WTC11 (cell line): ENCODE measurements at regions not wholly inside any gene's neighbourhood (a gene's known extent, or its start where the extent isn't known, plus 50 kb on each side); places are given as distances from the start of the nearest gene placed in this dataset.

Experiments used
- ATAC-seq: fragments of 200-7000 bp; cut with Tn5 transposase; 2 replicates; pipeline ENCODE4 v1.10.0; 2021; ENCODE audit warnings: mild to moderate bottlenecking, moderate library complexity
- CTCF ChIA-PET: fragments of 300-600 bp; sonication (Branson Sonifier 250); formaldehyde crosslinking; loops from one replicate; lab custom pipeline; 2021; ENCODE audit warnings: antibody characterized with exemption; lab: Charles Lee
- POLR2A ChIA-PET: fragments of 350-600 bp; sonication (Branson Sonifier 250); formaldehyde crosslinking; loops from one replicate; lab custom pipeline; 2021; ENCODE audit warnings: antibody characterized with exemption; lab: Charles Lee
- DNase-seq: peaks from one replicate; pipeline ENCODE4 v3.0.0; 2021; ENCODE audit warnings: low spot score
- H3K27ac Mint-ChIP-seq: 2 replicates; pipeline ENCODE4 v1.8.0; 2021; ENCODE audit warnings: mixed read lengths
- H3K27me3 Mint-ChIP-seq: 2 replicates; pipeline ENCODE4 v1.8.0; 2021; ENCODE audit warnings: low read depth, mild to moderate bottlenecking, moderate library complexity, mixed read lengths
- H3K36me3 Mint-ChIP-seq: 2 replicates; pipeline ENCODE4 v1.8.0; 2021; ENCODE audit warnings: mixed read lengths
- H3K4me1 Mint-ChIP-seq: 2 replicates; pipeline ENCODE4 v1.8.0; 2022; ENCODE audit warnings: mixed read lengths
- H3K4me3 Mint-ChIP-seq: 2 replicates; pipeline ENCODE4 v1.8.0; 2021; ENCODE audit warnings: mild to moderate bottlenecking, moderate library complexity, mixed read lengths
- H3K9me3 Mint-ChIP-seq: 2 replicates; pipeline ENCODE4 v1.8.0; 2021; ENCODE audit warnings: mixed read lengths
- AFF4 ChIP-seq: sonication (generic); formaldehyde crosslinking; IDR thresholded peaks from 2 replicates; pipeline ENCODE4 v1.8.1; 2023; ENCODE audit warnings: mild to moderate bottlenecking, missing genetic modification reagents, borderline replicate concordance
- ATF1 ChIP-seq: sonication (generic); formaldehyde crosslinking; IDR thresholded peaks from 2 replicates; pipeline ENCODE4 v1.8.1; 2023; ENCODE audit warnings: mild to moderate bottlenecking, moderate library complexity, missing genetic modification reagents
- ATF3 ChIP-seq: sonication (generic); formaldehyde crosslinking; conservative IDR thresholded peaks from 2 replicates; pipeline ENCODE4 v1.8.1; 2022; ENCODE audit warnings: mild to moderate bottlenecking, missing genetic modification reagents
- ATF6 ChIP-seq: sonication (generic); formaldehyde crosslinking; IDR thresholded peaks from 2 replicates; pipeline ENCODE4 v1.8.1; 2023; ENCODE audit warnings: mild to moderate bottlenecking, missing genetic modification reagents
- ETV6 ChIP-seq: sonication (generic); formaldehyde crosslinking; IDR thresholded peaks from 2 replicates; pipeline ENCODE4 v1.8.1; 2022; ENCODE audit warnings: mild to moderate bottlenecking, missing genetic modification reagents
- HMGXB4 ChIP-seq: sonication (generic); formaldehyde crosslinking; IDR thresholded peaks from 2 replicates; pipeline ENCODE4 v1.8.1; 2023; ENCODE audit warnings: mild to moderate bottlenecking, moderate library complexity, missing genetic modification reagents
- RORB ChIP-seq: fragments of 250-450 bp; sonication (Bioruptor Pico); IDR thresholded peaks from 2 replicates; pipeline ENCODE4 v1.9.0; 2021; ENCODE audit warnings: mild to moderate bottlenecking
- SOX15 ChIP-seq: fragments of 250-450 bp; sonication (Bioruptor Pico); IDR thresholded peaks from 2 replicates; pipeline ENCODE4 v1.9.0; 2021; ENCODE audit warnings: mild to moderate bottlenecking
- STAT6 ChIP-seq: sonication (generic); formaldehyde crosslinking; conservative IDR thresholded peaks from 2 replicates; pipeline ENCODE4 v1.8.1; 2023; ENCODE audit warnings: mild to moderate bottlenecking, low read depth, missing genetic modification reagents, moderate library complexity

GRCh38 chr4:22869235-22869634 is 176.5 kb downstream of the GBA3 start:
- DNase-seq (peak; percentile 20), ATAC-seq (peak; percentile 97)
- Mint-ChIP-seq H3K27ac (no peak overlapping the region), H3K4me3 (no peak overlapping the region), H3K4me1 (no peaks in the 10 kb centered on the region), H3K36me3 (no peaks in the 10 kb centered on the region), H3K9me3 (peaks cover 6% of the 10 kb centered on the region; the same call in 1 of the 2 replicates), H3K27me3 (no peaks in the 10 kb centered on the region)
- CTCF ChIA-PET: interaction anchor here (0.8 to 1.5 kb wide), 4 partner anchors 8 to 171 kb away, joined by 3 to 6 read pairs (median 4); no protein-coding TSS in a partner anchor
- TF ChIP-seq ATF6: no peak
- TF ChIP-seq HMGXB4 (CRISPR knock-in tag): no peak
- TF ChIP-seq STAT6 (CRISPR knock-in tag): no peak
- TF ChIP-seq RORB: no peak
- TF ChIP-seq ATF3 (CRISPR knock-in tag): no peak
- no peak for TF ChIP-seq SOX15 (CRISPR knock-in tag)
- no peak for TF ChIP-seq ATF1
- no peak for TF ChIP-seq AFF4 (CRISPR knock-in tag)
- TF ChIP-seq ETV6: no peak
- POLR2A ChIA-PET: no interaction called here
